ENCODE measurements at regions not wholly inside any gene's neighbourhood (a gene's known extent, or its start where the extent isn't known, plus 50 kb on each side); places are given as distances from the start of the nearest gene placed in this dataset.

GRCh38 chr3:6180171-6180570 is 680.7 kb upstream of the GRM7 start:
- H3K4me1 Mint-ChIP-seq, result peaks cover 7% of the 10 kb centered on the region
- no peaks in the 10 kb centered on the region for H3K27me3 ChIP-seq (ENCODE audit: control insufficient read depth, insufficient read depth, low read length, poor library complexity, severe bottlenecking)
- no peaks in the 10 kb centered on the region for H3K4me1 ChIP-seq (ENCODE audit: control insufficient read depth, insufficient read depth, low read length)
- H3K27ac ChIP-seq (ENCODE audit: low read depth, low read length), result no peak overlapping the region
- no peaks in the 10 kb centered on the region for H3K27me3 Mint-ChIP-seq (ENCODE audit: insufficient read depth)
- H3K4me3 ChIP-seq (ENCODE audit: low read length), result no peak overlapping the region
- no peaks in the 10 kb centered on the region for H3K36me3 Mint-ChIP-seq (ENCODE audit: low read depth)
- H3K27ac Mint-ChIP-seq, result peak overlapping the region; percentile 5
- no peaks in the 10 kb centered on the region for H3K9me3 Mint-ChIP-seq
- H3K4me3 Mint-ChIP-seq, result no peak overlapping the region
- DNase-seq, result no peak
- TF ChIP-seq CTCF (conservative IDR thresholded peaks at IDR 0.05), result no peak
- H3K36me3 ChIP-seq (ENCODE audit: control insufficient read depth, insufficient read depth, low read length), result no peaks in the 10 kb centered on the region
- H3K9me3 ChIP-seq (ENCODE audit: control insufficient read depth, low read length), result no peaks in the 10 kb centered on the region
- no peak overlapping the region for H3K9ac ChIP-seq (ENCODE audit: extremely low read depth, low read length, poor library complexity, severe bottlenecking)

GRCh38 chr3:6182476-6182875 is 678.4 kb upstream of the GRM7 start:
- H3K27me3 Mint-ChIP-seq (ENCODE audit: insufficient read depth), result no peaks in the 10 kb centered on the region
- peaks cover 1% of the 10 kb centered on the region for H3K9me3 ChIP-seq (ENCODE audit: control insufficient read depth, low read length)
- H3K4me1 ChIP-seq (ENCODE audit: control insufficient read depth, insufficient read depth, low read length), result no peaks in the 10 kb centered on the region
- peak; percentile 50 for DNase-seq
- no peaks in the 10 kb centered on the region for H3K36me3 ChIP-seq (ENCODE audit: control insufficient read depth, insufficient read depth, low read length)
- no peaks in the 10 kb centered on the region for H3K27me3 ChIP-seq (ENCODE audit: control insufficient read depth, insufficient read depth, low read length, poor library complexity, severe bottlenecking)
- no peak for TF ChIP-seq CTCF (conservative IDR thresholded peaks at IDR 0.05)
- H3K9me3 Mint-ChIP-seq, result no peaks in the 10 kb centered on the region
- H3K27ac ChIP-seq (ENCODE audit: low read depth, low read length), result no peak overlapping the region
- H3K4me1 Mint-ChIP-seq, result peaks cover 16% of the 10 kb centered on the region
- 67% methylated on average over 4 of the region's 5 CpGs; no CpG with 5 or more reads in 1 of the 2 experiments for WGBS, 2 experiments (ENCODE audit: insufficient coverage in 1 of 2, insufficient read length in 1 of 2)
- H3K36me3 Mint-ChIP-seq (ENCODE audit: low read depth), result no peaks in the 10 kb centered on the region
- peak overlapping the region; percentile 82 for H3K27ac Mint-ChIP-seq
- no peak overlapping the region for H3K9ac ChIP-seq (ENCODE audit: extremely low read depth, low read length, poor library complexity, severe bottlenecking)
- H3K4me3 ChIP-seq (ENCODE audit: low read length), result no peak overlapping the region
- H3K4me3 Mint-ChIP-seq, result no peak overlapping the region

- WGBS, 2 experiments (ENCODE audit: insufficient coverage in 1 of 2, insufficient read length in 1 of 2), result 91 to 100% methylated on average over 2 of the region's 2 CpGs
- Histone ChIP-seq H3K9me3 (ENCODE audit: control insufficient read depth, low read length) (peaks cover 5% of the 10 kb centered on the region), H3K36me3 (ENCODE audit: control insufficient read depth, insufficient read depth, low read length) (no peaks in the 10 kb centered on the region), H3K9ac (ENCODE audit: extremely low read depth, low read length, poor library complexity, severe bottlenecking) (no peak overlapping the region), H3K4me1 (ENCODE audit: control insufficient read depth, insufficient read depth, low read length) (no peaks in the 10 kb centered on the region), H3K27ac (ENCODE audit: low read depth, low read length) (no peak overlapping the region), H3K4me3 (ENCODE audit: low read length) (no peak overlapping the region), H3K27me3 (ENCODE audit: control insufficient read depth, insufficient read depth, low read length, poor library complexity, severe bottlenecking) (no peaks in the 10 kb centered on the region)
- Mint-ChIP-seq H3K27ac (no peak overlapping the region), H3K4me1 (peaks cover 16% of the 10 kb centered on the region), H3K36me3 (ENCODE audit: low read depth) (peaks cover 3% of the 10 kb centered on the region), H3K9me3 (no peaks in the 10 kb centered on the region), H3K4me3 (no peak overlapping the region), H3K27me3 (ENCODE audit: insufficient read depth) (no peaks in the 10 kb centered on the region)
- DNase-seq, result no peak
- no peak for TF ChIP-seq CTCF (conservative IDR thresholded peaks at IDR 0.05)
Measured at GRCh38 chr3:6182909-6183308, 678.0 kb upstream of the GRM7 start.

All from endodermal cell (in vitro differentiated cells).